Kasumi-1 (cell line): ENCODE measurements at regions not wholly inside any gene's neighbourhood (a gene's known extent, or its start where the extent isn't known, plus 50 kb on each side); places are given as distances from the start of the nearest gene placed in this dataset.
A peak's percentile ranks its signal among the peaks of the same experiment; 100 is the strongest.

Source experiments
- DNase-seq, 2 experiments: peaks; one replicate each; lab custom pipeline; 2025; lab: John Stamatoyannopoulos, UW

DNA sequence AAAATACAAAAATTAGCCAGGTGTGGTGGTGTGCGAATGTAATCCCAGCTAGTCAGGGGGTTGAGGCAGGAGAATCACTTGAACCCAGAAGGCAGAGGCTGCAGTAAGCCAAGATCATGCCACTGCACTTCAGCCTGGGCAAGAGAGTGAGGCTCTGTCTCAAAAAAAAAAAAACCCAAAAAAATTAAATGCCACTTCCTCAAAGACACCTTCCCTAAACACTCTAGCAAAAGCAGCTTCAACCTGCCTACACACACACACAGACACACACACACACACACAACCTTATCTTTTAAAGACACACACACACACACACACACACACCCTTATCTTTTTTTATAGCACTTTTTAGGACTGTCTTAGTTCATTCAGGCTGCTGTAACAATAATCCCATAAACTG, 201.7 kb upstream of the PSMD7 start:
- DNase-seq, result no peak

DNA sequence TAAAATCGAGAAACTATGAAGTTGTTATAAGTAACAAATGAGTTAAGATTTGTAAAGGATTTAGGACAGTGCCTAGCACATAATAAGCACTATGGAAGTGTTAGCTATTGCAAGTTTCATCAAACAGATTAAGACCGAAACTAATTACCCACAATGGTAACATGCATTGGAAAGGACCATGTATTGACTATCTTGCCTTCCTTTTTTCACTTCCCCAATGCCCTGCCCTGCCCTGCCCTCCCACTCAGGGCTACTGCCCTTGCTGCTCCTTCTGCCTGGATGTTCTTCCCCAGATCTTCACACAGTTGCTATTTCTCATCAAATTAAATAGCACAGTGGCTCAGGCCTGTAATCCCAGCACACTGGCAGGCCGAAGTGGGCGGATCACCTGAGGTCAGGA, 202.1 kb upstream of the PSMD7 start:
- DNase-seq, result no peak

DNA sequence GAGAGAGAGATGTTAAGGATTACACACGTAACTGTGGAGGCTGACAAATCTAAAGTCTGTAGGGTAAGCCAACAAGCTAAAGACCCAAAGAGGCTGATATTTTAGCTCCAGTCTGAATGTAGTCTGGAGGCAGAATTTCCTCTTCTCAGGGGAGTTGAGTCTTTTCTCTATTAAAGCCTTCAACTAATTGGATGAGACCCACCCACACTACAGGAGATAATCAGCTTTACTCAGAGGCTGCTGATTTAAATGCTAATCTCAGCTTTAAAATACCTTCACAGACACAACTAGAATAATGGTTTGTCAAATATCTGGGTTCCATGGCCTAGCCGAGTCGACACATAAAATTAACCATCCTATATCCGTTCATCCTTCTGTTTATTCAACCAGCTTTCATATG, 204.3 kb upstream of the PSMD7 start:
- DNase-seq, result no peak

DNA sequence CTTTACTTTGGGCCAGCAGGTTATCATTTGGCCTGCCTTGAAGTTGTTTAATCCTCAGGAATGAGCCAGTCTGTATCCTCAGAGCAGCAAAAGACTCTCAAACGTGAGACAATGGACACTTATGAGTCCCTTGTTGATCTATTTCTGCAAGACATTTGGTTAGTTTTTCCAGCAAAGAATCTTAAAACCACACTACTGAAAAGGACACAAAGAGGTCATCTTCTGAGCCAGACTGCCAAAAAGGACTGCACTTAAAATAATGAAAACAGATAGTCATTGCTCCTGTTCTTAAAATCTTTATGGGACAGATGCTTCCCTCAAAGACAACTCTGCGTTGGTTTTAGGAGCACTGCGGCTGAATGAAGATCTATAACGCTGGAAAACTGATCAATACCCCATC, 205.7 kb upstream of the PSMD7 start:
- no peak for DNase-seq

GRCh38 chr16:74083541-74083940, 213.1 kb upstream of the PSMD7 start:
- DNase-seq, result no peak

DNA sequence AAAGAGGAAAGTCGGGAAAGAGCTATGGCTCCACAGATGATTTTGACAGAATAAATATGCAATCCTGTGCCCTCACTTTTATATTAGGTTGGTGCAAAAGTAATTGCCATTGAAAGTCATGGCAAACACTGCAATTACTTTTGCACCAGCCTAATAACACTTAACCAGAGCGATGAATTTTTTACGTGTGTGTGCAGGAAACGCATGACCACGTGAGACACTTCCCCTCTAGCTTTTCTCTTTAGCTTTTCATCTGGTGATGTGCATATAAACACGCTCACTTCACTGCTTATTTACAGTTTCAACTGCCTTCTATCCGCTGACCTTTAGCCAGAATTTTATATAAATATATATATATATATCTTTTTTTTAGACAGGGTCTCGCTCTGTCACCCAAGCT, 216.3 kb upstream of the PSMD7 start:
- DNase-seq, result no peak

DNA sequence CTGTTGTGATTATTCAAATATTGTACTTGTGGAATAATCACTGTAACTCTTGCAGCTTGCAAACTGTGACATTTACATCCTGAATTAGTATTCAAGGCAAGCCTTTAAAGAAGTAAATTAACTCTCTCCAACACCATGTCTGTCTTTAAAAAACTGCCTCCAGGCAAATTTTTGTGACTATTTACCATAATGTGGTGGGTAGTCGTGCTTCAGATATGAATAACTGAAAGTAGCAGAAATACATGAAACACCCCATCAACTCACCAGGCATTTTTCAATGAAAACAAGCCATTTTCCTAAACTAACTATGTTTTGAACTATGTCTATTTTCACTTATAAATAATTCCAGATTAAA, 217.4 kb upstream of the PSMD7 start:
- no peak for DNase-seq

GRCh38 chr16:74078511-74079231, 217.9 kb upstream of the PSMD7 start:
- DNase-seq, result no peak

DNA sequence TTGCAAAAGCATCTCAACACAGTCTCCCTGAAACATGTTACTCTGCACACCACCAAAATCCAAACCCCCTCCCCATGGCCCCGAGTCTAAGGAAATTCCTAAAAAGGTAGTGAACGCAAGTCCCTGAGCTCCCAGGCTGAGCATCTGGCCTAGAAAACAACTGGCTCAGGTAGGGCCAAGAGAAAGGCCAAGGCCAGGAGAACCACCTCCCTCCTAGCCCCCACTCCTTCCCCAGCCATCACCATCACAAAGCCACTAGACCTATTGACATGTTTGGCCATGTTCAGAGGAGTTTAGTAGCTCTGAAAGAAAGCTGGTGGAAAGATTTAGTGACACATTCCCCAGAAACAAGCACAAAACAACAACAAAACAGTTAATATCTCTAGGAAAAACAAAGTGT, 220.0 kb upstream of the PSMD7 start:
- no peak for DNase-seq

DNA sequence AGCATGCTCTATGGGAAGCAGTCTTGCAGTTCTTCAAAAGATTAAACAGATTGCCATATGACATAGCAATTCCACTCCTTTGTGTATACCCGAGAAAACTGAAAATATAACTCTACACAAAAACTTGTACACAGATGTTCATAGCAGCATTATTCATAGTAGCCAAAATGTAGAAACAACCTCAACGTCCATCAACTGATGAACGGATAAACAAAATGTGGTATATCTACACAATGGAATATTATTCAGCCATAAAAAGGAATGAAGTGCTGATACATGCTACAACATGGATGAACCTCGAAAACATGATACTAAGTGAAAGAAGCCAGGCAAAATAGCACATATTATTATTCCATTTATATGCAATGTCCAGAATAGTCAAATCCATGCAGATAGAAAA, 221.2 kb upstream of the PSMD7 start:
- DNase-seq, result no peak

DNA sequence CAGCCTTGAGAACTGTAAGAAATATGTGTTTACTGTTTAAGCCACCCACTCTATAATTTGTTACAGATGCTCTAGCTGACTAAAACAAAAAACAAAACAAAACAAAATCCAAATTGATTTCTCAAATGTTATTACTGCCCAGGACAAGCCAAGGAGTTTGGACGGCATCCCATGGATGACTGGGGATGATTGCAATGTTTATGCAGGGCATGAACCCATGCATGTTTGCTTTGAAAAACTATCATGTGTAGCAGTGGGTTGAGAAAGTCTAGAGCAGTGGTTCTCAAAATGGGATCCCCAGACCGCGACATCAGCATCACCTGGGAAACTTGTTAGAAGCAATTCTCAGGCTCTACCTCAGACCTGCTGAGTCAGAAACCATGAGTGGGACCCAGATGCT, 223.2 kb upstream of the PSMD7 start:
- DNase-seq, result no peak

- DNase-seq, result no peak
These were observed 224.5 kb upstream of the PSMD7 start for GRCh38 chr16:74071996-74072535.

GRCh38 chr16:74070237-74070636, 226.4 kb upstream of the PSMD7 start:
- DNase-seq, result no peak

DNA sequence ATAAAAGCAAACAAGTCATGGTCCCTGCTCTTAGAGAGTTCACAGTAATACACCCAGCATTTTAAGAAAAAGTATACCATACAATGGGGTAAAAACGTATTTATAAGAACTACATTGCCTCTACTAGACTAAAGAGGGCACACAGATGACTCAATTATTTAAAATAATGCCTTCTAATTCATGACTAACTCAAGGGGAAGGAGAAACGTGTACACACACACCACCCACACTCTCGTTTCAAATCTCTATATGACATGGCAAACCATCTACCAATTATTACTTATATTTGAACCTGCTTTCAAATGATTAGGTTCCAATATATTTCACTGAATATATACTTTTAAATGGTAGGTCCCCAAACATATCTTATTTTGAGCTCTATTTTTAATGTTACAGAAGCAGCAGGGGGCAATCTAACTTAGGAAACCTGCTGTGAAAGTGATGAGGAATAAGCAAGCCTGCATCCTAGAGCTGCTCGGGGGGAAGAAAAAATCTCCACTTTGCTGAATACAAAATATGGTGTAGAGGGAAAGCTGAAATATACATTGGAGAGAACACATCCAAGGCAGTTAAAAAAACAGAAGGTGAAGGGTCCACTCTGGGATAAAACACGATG, 232.4 kb upstream of the PSMD7 start:
- peak in 1 of 2 experiments; percentile 2 for DNase-seq

- DNase-seq, result no peak
These were observed 242.8 kb upstream of the PSMD7 start for GRCh38 chr16:74053826-74054225.

DNA sequence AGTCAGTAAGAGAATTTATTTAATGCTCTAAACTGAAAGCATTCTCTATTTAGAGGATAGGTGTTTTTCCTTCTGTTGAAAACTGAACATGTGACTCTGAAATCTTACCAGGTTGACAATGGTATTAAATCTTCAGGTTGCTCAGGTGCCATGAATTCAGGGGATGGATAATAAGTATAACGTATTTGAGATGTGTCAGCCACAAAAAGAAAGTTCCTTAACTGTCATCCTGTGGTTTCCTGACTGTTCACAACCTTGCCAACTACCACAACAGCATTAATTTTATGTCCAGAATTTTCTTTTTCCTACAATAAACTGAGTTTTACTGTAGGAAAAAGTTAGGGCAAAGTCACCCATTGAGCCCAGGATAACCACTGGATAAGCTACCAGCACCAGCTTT, 243.3 kb upstream of the PSMD7 start:
- peak; percentile 32 to 57 for DNase-seq

- peak in 1 of 2 experiments; percentile 16 for DNase-seq
These were observed 244.6 kb upstream of the PSMD7 start for GRCh38 chr16:74052016-74052415.

GRCh38 chr16:74049027-74049426, 247.6 kb upstream of the PSMD7 start:
- DNase-seq, result no peak

GRCh38 chr16:74046524-74046923, 250.1 kb upstream of the PSMD7 start:
- no peak for DNase-seq

- no peak for DNase-seq
These were observed 251.1 kb upstream of the PSMD7 start for GRCh38 chr16:74045513-74045912.

DNA sequence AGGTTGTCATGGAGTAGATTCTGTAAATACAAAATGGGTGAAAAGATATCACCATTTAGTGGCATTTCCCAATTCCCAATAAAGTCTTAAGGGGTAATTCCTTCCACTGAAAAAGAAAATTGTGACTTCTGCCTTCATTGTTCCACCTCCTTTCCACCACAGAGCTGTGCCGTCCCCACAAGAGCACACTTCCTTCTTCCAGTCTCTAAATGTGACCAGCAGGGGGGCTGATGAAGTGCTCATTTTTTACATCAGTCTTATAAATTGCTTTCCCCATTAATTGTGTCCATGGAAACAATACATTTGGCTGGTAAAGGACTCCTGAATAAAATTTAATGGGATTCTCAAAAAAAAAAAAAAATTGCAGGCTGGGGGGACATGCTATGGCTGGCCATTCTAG, 260.8 kb upstream of the PSMD7 start:
- peak; percentile 71 to 88 for DNase-seq

GRCh38 chr16:74034862-74035261, 261.8 kb upstream of the PSMD7 start:
- peak; percentile 48 to 63 for DNase-seq

GRCh38 chr16:74034200-74034599, 262.4 kb upstream of the PSMD7 start:
- no peak for DNase-seq
